Peyer's patch (tissue), 4 donors: ENCODE measurements at regions not wholly inside any gene's neighbourhood (a gene's known extent, or its start where the extent isn't known, plus 50 kb on each side); places are given as distances from the start of the nearest gene placed in this dataset.
"Not testable (repeated sequence)": the region's sequence is repeated elsewhere in the genome, so short reads cannot be mapped to it uniquely, and the experiment has no call there.

Source experiments
- POLR2A ChIP-seq, 2 donors: fragments of 450-650 bp; IDR thresholded peaks; one replicate each; pipeline ENCODE4 v1.5.1; 2017; ENCODE audit warnings: antibody characterized with exemption in 2 of 2, mild to moderate bottlenecking in 2 of 2, moderate library complexity in 2 of 2
- TF ChIP-seq, protein P1 (sequence below), 6 experiments: fragments of 450-650 bp in 4 of 6; fragments of 200-600 bp in 2 of 6; sonication (generic) in 1 of 6; IDR thresholded peaks; one replicate each; pipeline ENCODE4 v1.5.1; 2017 to 2019; ENCODE audit warnings: antibody characterized with exemption in 6 of 6, mild to moderate bottlenecking in 3 of 6, moderate library complexity in 1 of 6

DNA sequence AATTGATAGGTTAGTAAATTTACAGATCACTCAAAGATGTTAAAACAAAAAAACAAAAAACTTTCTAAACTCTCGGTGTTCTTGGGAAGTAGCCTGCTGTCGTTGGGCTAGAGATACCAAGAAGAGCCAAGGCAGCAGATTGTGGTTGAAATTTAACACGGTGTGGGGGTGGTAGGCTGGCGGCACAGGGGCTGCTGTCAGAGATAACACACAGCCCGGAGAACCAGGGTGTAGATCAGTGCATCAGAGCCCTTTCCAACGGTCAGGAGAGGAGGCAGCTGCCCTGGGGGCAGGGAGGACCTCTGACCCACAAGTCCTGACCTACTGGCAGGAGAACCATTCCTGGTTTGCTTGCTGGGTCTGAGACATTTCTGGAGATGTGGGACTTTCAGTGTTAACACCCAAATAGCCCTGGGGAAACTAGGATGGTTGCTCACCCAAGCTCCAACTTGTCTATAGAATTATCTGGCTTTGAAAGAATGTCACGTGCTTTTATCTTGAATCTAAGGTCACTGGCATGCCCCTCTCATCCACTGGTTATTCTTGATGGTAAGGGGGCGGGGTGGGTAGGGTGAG lies 205.2 kb upstream of the PLGLB2 start:
- TF ChIP-seq, protein P1, sequence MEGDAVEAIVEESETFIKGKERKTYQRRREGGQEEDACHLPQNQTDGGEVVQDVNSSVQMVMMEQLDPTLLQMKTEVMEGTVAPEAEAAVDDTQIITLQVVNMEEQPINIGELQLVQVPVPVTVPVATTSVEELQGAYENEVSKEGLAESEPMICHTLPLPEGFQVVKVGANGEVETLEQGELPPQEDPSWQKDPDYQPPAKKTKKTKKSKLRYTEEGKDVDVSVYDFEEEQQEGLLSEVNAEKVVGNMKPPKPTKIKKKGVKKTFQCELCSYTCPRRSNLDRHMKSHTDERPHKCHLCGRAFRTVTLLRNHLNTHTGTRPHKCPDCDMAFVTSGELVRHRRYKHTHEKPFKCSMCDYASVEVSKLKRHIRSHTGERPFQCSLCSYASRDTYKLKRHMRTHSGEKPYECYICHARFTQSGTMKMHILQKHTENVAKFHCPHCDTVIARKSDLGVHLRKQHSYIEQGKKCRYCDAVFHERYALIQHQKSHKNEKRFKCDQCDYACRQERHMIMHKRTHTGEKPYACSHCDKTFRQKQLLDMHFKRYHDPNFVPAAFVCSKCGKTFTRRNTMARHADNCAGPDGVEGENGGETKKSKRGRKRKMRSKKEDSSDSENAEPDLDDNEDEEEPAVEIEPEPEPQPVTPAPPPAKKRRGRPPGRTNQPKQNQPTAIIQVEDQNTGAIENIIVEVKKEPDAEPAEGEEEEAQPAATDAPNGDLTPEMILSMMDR (IDR thresholded peaks at IDR 0.05) = not testable (repeated sequence)
- TF ChIP-seq POLR2A (IDR thresholded peaks at IDR 0.05) = not testable (repeated sequence)
